HepG2 (cell line): ENCODE measurements at regions not wholly inside any gene's neighbourhood (a gene's known extent, or its start where the extent isn't known, plus 50 kb on each side); places are given as distances from the start of the nearest gene placed in this dataset.

Source experiments
- ATAC-seq: fragments of 200-7000 bp; cut with Tn5 transposase; 3 replicates; pipeline ENCODE4 v1.9.1; 2020; ENCODE audit warnings: mild to moderate bottlenecking, moderate library complexity
- BruUV-seq: library from RNA; stranded (reverse); fragments of 400-500 nt; replicated peaks from 2 replicates; lab custom pipeline; 2021; lab: Mats Ljungman, UMichigan
- CTCF ChIA-PET: fragments of 300-600 bp; formaldehyde crosslinking; extraction: SDS; loops from one replicate; lab custom pipeline; 2021; ENCODE audit warnings: low total read pairs, inconsistent platforms, low intra/inter-chr PET ratio; lab: Yijun Ruan, JAX
- POLR2A ChIA-PET: fragments of 350-600 bp; sonication (Branson Sonifier 250); formaldehyde crosslinking; loops from one replicate; lab custom pipeline; 2020; ENCODE audit warnings: antibody characterized with exemption, inconsistent platforms; lab: Yijun Ruan, JAX
- DNase-seq: peaks from one replicate; pipeline ENCODE4 v3.0.0-alpha.2; 2015; ENCODE audit warnings: low spot score
- FAIRE-seq: peaks from 3 replicates; lab custom pipeline; 2011; peaks lifted over from hg19 to GRCh38; lab: Jason Lieb, UNC
- H2AFZ ChIP-seq: one replicate; pipeline ENCODE4 v1.6.1; 2011; ENCODE audit warnings: low read length, inconsistent platforms
- H3K27ac ChIP-seq: fragments of 300-600 bp; 3 replicates; pipeline ENCODE4 v1.8.0; 2011; ENCODE audit warnings: mixed run types, mild to moderate bottlenecking, mixed read lengths, low read length, inconsistent platforms; ENCODE audit not compliant: insufficient read depth; ENCODE audit errors: extremely low read length
- H3K27me3 ChIP-seq, 2 experiments: fragments of 200-600 bp in 1 of 2; 2 replicates in 1 of 2; 3 replicates in 1 of 2; pipeline versions ENCODE4 v1.6.0 to v1.8.0; 2011; ENCODE audit warnings: low read length in 2 of 2, mild to moderate bottlenecking in 2 of 2, moderate library complexity in 2 of 2, inconsistent platforms in 1 of 2; ENCODE audit not compliant: insufficient read depth in 2 of 2, control insufficient read depth in 1 of 2
- H3K36me3 ChIP-seq, 2 experiments: fragments of 200-600 bp in 1 of 2; replicated peaks in 1 of 2; 2 replicates in 1 of 2; 3 replicates in 1 of 2; pipeline versions ENCODE4 v1.5.1 to v1.8.0; 2011; ENCODE audit warnings: low read length in 2 of 2, inconsistent platforms in 1 of 2; ENCODE audit not compliant: insufficient read depth in 2 of 2, control insufficient read depth in 1 of 2
- H3K4me1 ChIP-seq: 2 replicates; pipeline ENCODE4 v1.5.1; 2012; ENCODE audit warnings: low read length, inconsistent platforms; ENCODE audit not compliant: insufficient read depth
- H3K4me2 ChIP-seq: 2 replicates; pipeline ENCODE4 v1.6.0; 2011; ENCODE audit warnings: low read depth, low read length, inconsistent platforms
- H3K4me3 ChIP-seq, 3 experiments: fragments of 200-600 bp in 1 of 3; sonication (generic), shearing (Covaris generic) in 1 of 3; replicated peaks in 1 of 3; 2 replicates each; pipeline ENCODE4 v1.5.1; 2011 to 2016; ENCODE audit warnings: low read length in 3 of 3, inconsistent platforms in 2 of 3, low read depth in 2 of 3, mild to moderate bottlenecking in 2 of 3, control low read depth in 1 of 3, mixed read lengths in 1 of 3; ENCODE audit not compliant: insufficient read depth in 1 of 3
- H3K79me2 ChIP-seq: one replicate; pipeline ENCODE4 v1.6.1; 2011; ENCODE audit warnings: low read length, inconsistent platforms; ENCODE audit not compliant: insufficient read depth
- H3K9ac ChIP-seq: 2 replicates; pipeline ENCODE4 v1.6.0; 2011; ENCODE audit warnings: mild to moderate bottlenecking, low read depth, low read length, inconsistent platforms; ENCODE audit not compliant: insufficient read depth
- H3K9me3 ChIP-seq: 2 replicates; pipeline ENCODE4 v1.5.1; 2012; ENCODE audit warnings: mild to moderate bottlenecking, low read length
- H4K20me1 ChIP-seq: 2 replicates; pipeline ENCODE4 v1.6.0; 2011; ENCODE audit warnings: inconsistent platforms, mild to moderate bottlenecking, low read length, moderate library complexity; ENCODE audit not compliant: insufficient read depth
- RAD21 ChIP-seq: fragments of 450-650 bp; formaldehyde crosslinking; IDR thresholded peaks from 2 replicates; pipeline ENCODE4 v1.5.0; 2020; ENCODE audit warnings: mild to moderate bottlenecking
- TEAD3 ChIP-seq: optimal IDR thresholded peaks from 2 replicates; pipeline ENCODE3; 2016; ENCODE audit warnings: borderline replicate concordance
- TOPORS ChIP-seq: sonication (generic); formaldehyde crosslinking; IDR thresholded peaks from 2 replicates; pipeline ENCODE4 v1.8.0; 2023; ENCODE audit warnings: mild to moderate bottlenecking, missing genetic modification reagents
- U2AF1 ChIP-seq: fragments of 200-400 bp; formaldehyde crosslinking; optimal IDR thresholded peaks from 2 replicates; pipeline ENCODE3; 2017; ENCODE audit warnings: mild to moderate bottlenecking, low read depth, low read length
- ZMAT3 ChIP-seq: sonication (generic); formaldehyde crosslinking; conservative IDR thresholded peaks from 2 replicates; pipeline ENCODE4 v1.7.0; 2021; ENCODE audit warnings: missing genetic modification reagents
- ZNF121 ChIP-seq: sonication (generic); formaldehyde crosslinking; IDR thresholded peaks from 2 replicates; pipeline ENCODE4 v1.5.0; 2020; ENCODE audit warnings: mild to moderate bottlenecking, missing genetic modification reagents
- ZNF609 ChIP-seq: sonication (generic); formaldehyde crosslinking; IDR thresholded peaks from 2 replicates; pipeline ENCODE4 v1.4.0; 2020; ENCODE audit warnings: mild to moderate bottlenecking, missing genetic modification reagents, borderline replicate concordance
- ZNF710 ChIP-seq: sonication (generic); formaldehyde crosslinking; IDR thresholded peaks from 2 replicates; pipeline ENCODE4 v1.5.0; 2020; ENCODE audit warnings: mild to moderate bottlenecking, missing genetic modification reagents, borderline replicate concordance
- ZNF781 ChIP-seq: sonication (generic); formaldehyde crosslinking; IDR thresholded peaks from 2 replicates; pipeline ENCODE4 v1.5.1; 2020; ENCODE audit warnings: borderline replicate concordance, mild to moderate bottlenecking, missing genetic modification reagents; ENCODE audit errors: not compliant biosample characterization
- ZSCAN31 ChIP-seq: sonication (generic); formaldehyde crosslinking; IDR thresholded peaks from 2 replicates; pipeline ENCODE4 v1.5.0; 2020; ENCODE audit warnings: low read depth, mild to moderate bottlenecking, missing genetic modification reagents
- ZUFSP ChIP-seq: sonication (generic); formaldehyde crosslinking; IDR thresholded peaks from 2 replicates; pipeline ENCODE4 v1.9.0; 2021; ENCODE audit warnings: missing genetic modification reagents, mild to moderate bottlenecking, borderline replicate concordance
- WGBS: methylation state at CpG from one replicate; pipeline ENCODE4 v1.1.6; 2017; ENCODE audit warnings: low lambda C conversion rate; 5-methylcytosine and 5-hydroxymethylcytosine counted together
- in situ Hi-C: cut with HindIII; loops from 2 replicates; pipeline ENCODE4 v1.10.0; 2017; ENCODE audit warnings: low pct_unique_long_range_greater_than_20kb; ENCODE audit not compliant: extremely low pct_ligation_motif_present
- intact Hi-C: fragments of 100-400 bp; cut with micrococcal nuclease; formaldehyde crosslinking; loops from one replicate; pipeline ENCODE4 v1.10.0; 2022; ENCODE audit not compliant: unreplicated experiment

GRCh38 chr4:14926368-14926767 lies 75.9 kb upstream of the CPEB2 start:
- TF ChIP-seq ZNF781 (no peak), U2AF1 (no peak), ZNF121 (CRISPR knock-in tag) (no peak), TEAD3 (CRISPR knock-in tag) (no peak)
- CTCF ChIA-PET = no interaction called here

GRCh38 chr4:14928035-14928434 lies 74.2 kb upstream of the CPEB2 start:
- H3K36me3 ChIP-seq = no peaks in the 10 kb centered on the region
- 26% methylated on average over 1 of the region's 1 CpG for WGBS
- H3K27me3 ChIP-seq = no peaks in the 10 kb centered on the region
- no peak overlapping the region for H3K4me2 ChIP-seq
- no peak overlapping the region for H3K27ac ChIP-seq
- ATAC-seq (no peak), DNase-seq (no peak), FAIRE-seq (no peak)
- intact Hi-C loops (no loop called here), in situ Hi-C loops (no loop called here)
- H2AFZ ChIP-seq = no peak overlapping the region
- H3K79me2 ChIP-seq = no peaks in the 10 kb centered on the region
- BruUV-seq = no TSS peak
- CTCF ChIA-PET = no interaction called here
- no peaks in the 10 kb centered on the region for H4K20me1 ChIP-seq
- no peak overlapping the region for H3K4me3 ChIP-seq
- H3K4me1 ChIP-seq = no peaks in the 10 kb centered on the region
- POLR2A ChIA-PET = no interaction called here
- no peaks in the 10 kb centered on the region for H3K9me3 ChIP-seq
- no peak overlapping the region for H3K9ac ChIP-seq
- no peak for TF ChIP-seq RAD21 (CRISPR knock-in tag)
- no peak for TF ChIP-seq TOPORS
- no peak for TF ChIP-seq ZNF710 (CRISPR knock-in tag)
- TF ChIP-seq ZSCAN31 (CRISPR knock-in tag) = no peak
- no peak for TF ChIP-seq ZUFSP (CRISPR knock-in tag)
- TF ChIP-seq ZMAT3 (CRISPR knock-in tag) = no peak
- no peak for TF ChIP-seq ZNF609

More at GRCh38 chr4:14926368-14926767, 75.9 kb upstream of the CPEB2 start:
- Histone ChIP-seq H3K36me3 (no peaks in the 10 kb centered on the region), H3K9ac (no peak overlapping the region), H3K9me3 (no peaks in the 10 kb centered on the region), H3K27ac (no peak overlapping the region), H2AFZ (no peak overlapping the region), H3K79me2 (no peaks in the 10 kb centered on the region), H3K27me3 (no peaks in the 10 kb centered on the region), H3K4me2 (no peak overlapping the region), H3K4me3 (no peak overlapping the region), H4K20me1 (no peaks in the 10 kb centered on the region), H3K4me1 (no peaks in the 10 kb centered on the region)
- FAIRE-seq = no peak
- intact Hi-C loops = no loop called here
- in situ Hi-C loops = no loop called here
- DNase-seq = no peak
- peak; percentile 29; the same call in 2 of the 3 replicates for ATAC-seq
- 0% methylated on average over 1 of the region's 2 CpGs for WGBS
- BruUV-seq = no TSS peak
- POLR2A ChIA-PET = no interaction called here
